CD4-positive, alpha-beta T cell treated with Interleukin-10 for 1 hour (primary cell): ENCODE measurements at regions not wholly inside any gene's neighbourhood (a gene's known extent, or its start where the extent isn't known, plus 50 kb on each side); places are given as distances from the start of the nearest gene placed in this dataset.
"Not testable (repeated sequence)": the region's sequence is repeated elsewhere in the genome, so short reads cannot be mapped to it uniquely, and the experiment has no call there.

ENCODE experiments used
- DNase-seq: peaks from one replicate; pipeline ENCODE4 v3.0.0-alpha.2; 2020

GRCh38 chr9:78879324-78880100 is 582.6 kb downstream of the PSAT1 start:
- DNase-seq: no peak

GRCh38 chr9:78881295-78881694 is 584.4 kb downstream of the PSAT1 start:
- no peak for DNase-seq

- DNase-seq: no peak
Measured at GRCh38 chr9:78882481-78882880, 585.6 kb downstream of the PSAT1 start.

- no peak for DNase-seq
Measured at GRCh38 chr9:78884611-78885150, 587.8 kb downstream of the PSAT1 start.

- no peak for DNase-seq
Measured at GRCh38 chr9:78892182-78892581, 595.3 kb downstream of the PSAT1 start.

GRCh38 chr9:78892769-78893168 is 595.8 kb downstream of the PSAT1 start:
- DNase-seq: no peak

GRCh38 chr9:78893774-78894401 is 597.0 kb downstream of the PSAT1 start:
- no peak for DNase-seq

- DNase-seq: no peak
Measured at GRCh38 chr9:78896479-78896878, 599.6 kb downstream of the PSAT1 start.

- DNase-seq: no peak
Measured at GRCh38 chr9:78898234-78898633, 601.3 kb downstream of the PSAT1 start.

- DNase-seq: no peak
Measured at GRCh38 chr9:78899006-78899405, 602.1 kb downstream of the PSAT1 start.

GRCh38 chr9:78900500-78900899 is 603.6 kb downstream of the PSAT1 start:
- no peak for DNase-seq

GRCh38 chr9:78902051-78902450 is 605.1 kb downstream of the PSAT1 start:
- DNase-seq: no peak

GRCh38 chr9:78903581-78903980 is 606.7 kb downstream of the PSAT1 start:
- DNase-seq: no peak

GRCh38 chr9:78904686-78905085 is 607.8 kb downstream of the PSAT1 start:
- no peak for DNase-seq

- no peak for DNase-seq
Measured at GRCh38 chr9:78905387-78905786, 608.5 kb downstream of the PSAT1 start.

GRCh38 chr9:78905986-78906755 is 609.2 kb downstream of the PSAT1 start:
- no peak for DNase-seq

- DNase-seq: no peak
Measured at GRCh38 chr9:78909566-78909965, 612.6 kb downstream of the PSAT1 start.

GRCh38 chr9:78916884-78917283 is 620.0 kb downstream of the PSAT1 start:
- not testable (repeated sequence) for DNase-seq

GRCh38 chr9:78918976-78919375 is 622.1 kb downstream of the PSAT1 start:
- DNase-seq: no peak

GRCh38 chr9:78919701-78920100 is 622.8 kb downstream of the PSAT1 start:
- no peak for DNase-seq

GRCh38 chr9:78921341-78921740 is 624.4 kb downstream of the PSAT1 start:
- DNase-seq: no peak

GRCh38 chr9:78923966-78924659 is 627.2 kb downstream of the PSAT1 start:
- DNase-seq: no peak
